SK-N-SH (cell line): ENCODE measurements at regions not wholly inside any gene's neighbourhood (a gene's known extent, or its start where the extent isn't known, plus 50 kb on each side); places are given as distances from the start of the nearest gene placed in this dataset.

ENCODE experiments used
- CTCF ChIA-PET: fragments of 300-600, 350-600 bp; formaldehyde crosslinking; extraction: SDS; loops from one replicate; lab custom pipeline; 2021; lab: Yijun Ruan, JAX
- POLR2A ChIA-PET: fragments of 350-600 bp; sonication (Branson Sonifier 250); formaldehyde crosslinking; extraction: SDS; loops from one replicate; lab custom pipeline; 2020; ENCODE audit warnings: antibody characterized with exemption, inconsistent platforms; lab: Yijun Ruan, JAX
- DNase-seq: peaks from one replicate; pipeline ENCODE4 v3.0.0; 2012
- H2AFZ ChIP-seq: fragments of 200-600 bp; sonication (generic); 2 replicates; pipeline ENCODE4 v1.8.1; 2016; ENCODE audit warnings: antibody characterized with exemption, mild to moderate bottlenecking, low read depth
- H3F3A ChIP-seq: fragments of 200-600 bp; sonication (generic); replicated peaks from 2 replicates; pipeline ENCODE3; 2016; ENCODE audit warnings: antibody characterized with exemption, mild to moderate bottlenecking; ENCODE audit not compliant: insufficient read depth
- H3K27ac ChIP-seq, 2 experiments: fragments of 200-500 bp in 1 of 2; fragments of 200-600 bp in 1 of 2; sonication (Bioruptor generic) in 1 of 2; sonication (generic), shearing (Covaris generic) in 1 of 2; 2 replicates each; pipeline versions ENCODE4 v1.5.1 to v1.6.1; 2014 to 2016; ENCODE audit warnings: low read depth in 2 of 2, inconsistent platforms in 1 of 2, low read length in 1 of 2, mild to moderate bottlenecking in 1 of 2, mixed read lengths in 1 of 2
- H3K27me3 ChIP-seq: fragments of 200-600 bp; sonication (generic), shearing (Covaris generic); 2 replicates; pipeline ENCODE4 v1.6.1; 2016; ENCODE audit warnings: mixed run types; ENCODE audit not compliant: insufficient read depth
- H3K36me3 ChIP-seq, 2 experiments: fragments of 200-500 bp in 1 of 2; fragments of 200-600 bp in 1 of 2; sonication (Bioruptor generic) in 1 of 2; sonication (generic) in 1 of 2; replicated peaks in 1 of 2; 2 replicates each; pipeline versions ENCODE3 to v1.5.1; 2014 to 2016; ENCODE audit warnings: low read length in 1 of 2, mild to moderate bottlenecking in 1 of 2; ENCODE audit not compliant: insufficient read depth in 2 of 2, control insufficient read depth in 1 of 2
- H3K4me1 ChIP-seq, 2 experiments: fragments of 200-500 bp in 1 of 2; fragments of 200-600 bp in 1 of 2; sonication (Bioruptor generic) in 1 of 2; sonication (generic), shearing (Covaris generic) in 1 of 2; 2 replicates each; pipeline versions ENCODE4 v1.5.1 to v1.6.1; 2014 to 2016; ENCODE audit warnings: low read depth in 1 of 2, low read length in 1 of 2, mixed run types in 1 of 2; ENCODE audit not compliant: insufficient read depth in 2 of 2, control insufficient read depth in 1 of 2
- H3K4me2 ChIP-seq: fragments of 200-600 bp; sonication (generic), shearing (Covaris generic); 2 replicates; pipeline ENCODE4 v1.6.1; 2017; ENCODE audit warnings: mixed run types
- H3K4me3 ChIP-seq, 2 experiments: fragments of 200-500 bp in 1 of 2; fragments of 200-600 bp in 1 of 2; sonication (Bioruptor generic) in 1 of 2; sonication (generic), shearing (Covaris generic) in 1 of 2; 2 replicates each; pipeline versions ENCODE4 v1.5.1 to v1.8.1; 2014 to 2016; ENCODE audit warnings: low read depth in 2 of 2, inconsistent platforms in 1 of 2, low read length in 1 of 2, mild to moderate bottlenecking in 1 of 2, mixed read lengths in 1 of 2, moderate library complexity in 1 of 2
- H3K79me2 ChIP-seq: fragments of 200-600 bp; sonication (generic); 2 replicates; pipeline ENCODE4 v1.8.1; 2017; ENCODE audit warnings: mild to moderate bottlenecking; ENCODE audit not compliant: insufficient read depth
- H3K9ac ChIP-seq: fragments of 200-600 bp; sonication (generic); 2 replicates; pipeline ENCODE4 v1.6.1; 2017; ENCODE audit warnings: mixed run types
- H3K9me2 ChIP-seq: fragments of 200-600 bp; sonication (generic); 2 replicates; pipeline ENCODE4 v1.6.1; 2017; ENCODE audit warnings: mixed run types
- H3K9me3 ChIP-seq: fragments of 200-600 bp; sonication (generic); 2 replicates; pipeline ENCODE4 v1.6.1; 2017; ENCODE audit warnings: mixed run types, mild to moderate bottlenecking, moderate library complexity
- H4K20me1 ChIP-seq: fragments of 200-600 bp; sonication (generic); 2 replicates; pipeline ENCODE4 v1.6.1; 2017; ENCODE audit warnings: mild to moderate bottlenecking, mixed run types; ENCODE audit not compliant: insufficient read depth
- CTCF ChIP-seq: fragments of 200-600 bp; sonication (generic); IDR thresholded peaks from 2 replicates; pipeline ENCODE4 v1.6.1; 2017; ENCODE audit warnings: antibody characterized with exemption, mild to moderate bottlenecking, moderate library complexity
- ELF1 ChIP-seq: IDR thresholded peaks from 2 replicates; pipeline ENCODE4 v1.4.0; 2012
- EP300 ChIP-seq, 2 experiments: IDR thresholded peaks; 2 replicates each; pipeline versions ENCODE4 v1.4.0 to v1.6.1; 2012; ENCODE audit warnings: borderline replicate concordance in 1 of 2, low read depth in 1 of 2, low read length in 1 of 2
- EZH2phosphoT487 ChIP-seq: fragments of 200-600 bp; sonication (generic); IDR thresholded peaks from 2 replicates; pipeline ENCODE4 v1.6.1; 2017; ENCODE audit warnings: low read depth, mixed run types, mild to moderate bottlenecking, antibody characterized with exemption, moderate library complexity, borderline replicate concordance
- GATA2 ChIP-seq: sonication (generic); formaldehyde crosslinking; IDR thresholded peaks from 2 replicates; pipeline ENCODE4 v1.5.0; 2020; ENCODE audit warnings: mild to moderate bottlenecking, missing genetic modification reagents
- MXI1 ChIP-seq: IDR thresholded peaks from 2 replicates; pipeline ENCODE4 v1.6.1; 2012; ENCODE audit warnings: mild to moderate bottlenecking, low read depth, low read length, improper control_type of control experiment
- PBX3 ChIP-seq: IDR thresholded peaks from 2 replicates; pipeline ENCODE4; 2012
- REST ChIP-seq: IDR thresholded peaks from 2 replicates; pipeline ENCODE4 v1.6.1; 2012; ENCODE audit warnings: mild to moderate bottlenecking, low read depth, low read length, moderate library complexity
- RFX5 ChIP-seq: IDR thresholded peaks from 2 replicates; pipeline ENCODE4 v1.6.1; 2012; ENCODE audit warnings: mild to moderate bottlenecking, improper control_type of control experiment, low read length
- SIN3A ChIP-seq: IDR thresholded peaks from 2 replicates; pipeline ENCODE4 v1.6.1; 2012; ENCODE audit warnings: low read depth, mild to moderate bottlenecking, low read length, moderate library complexity, borderline replicate concordance
- USF1 ChIP-seq: IDR thresholded peaks from 2 replicates; pipeline ENCODE4 v1.4.0; 2012; ENCODE audit warnings: low read depth, borderline replicate concordance
- ZBTB33 ChIP-seq: IDR thresholded peaks from 2 replicates; pipeline ENCODE4 v1.4.0; 2012; ENCODE audit warnings: low read depth, borderline replicate concordance
- WGBS: methylation state at CpG from one replicate; pipeline ENCODE4 v1.1.6; 2017; ENCODE audit warnings: low lambda C conversion rate; 5-methylcytosine and 5-hydroxymethylcytosine counted together

GRCh38 chr18:29254123-29254522 lies 1077.2 kb upstream of the CDH2 start:
- H4K20me1 ChIP-seq, result no peaks in the 10 kb centered on the region
- no peak for DNase-seq
- no peaks in the 10 kb centered on the region for H3F3A ChIP-seq
- peaks cover 0 to 2% of the 10 kb centered on the region in 2 experiments; a peak in 1 of 4 replicates for H3K4me1 ChIP-seq
- no peak overlapping the region for H3K9ac ChIP-seq
- no peaks in the 10 kb centered on the region for H3K27me3 ChIP-seq
- CTCF ChIA-PET, result interaction anchor here (1.5 kb wide), 1 partner anchor 16 kb away, joined by 3 read pairs; no protein-coding TSS in a partner anchor
- H3K27ac ChIP-seq, result no peak overlapping the region
- H3K9me3 ChIP-seq, result no peaks in the 10 kb centered on the region
- H3K4me3 ChIP-seq, result no peak overlapping the region
- POLR2A ChIA-PET, result no interaction called here
- no peaks in the 10 kb centered on the region for H3K79me2 ChIP-seq
- no peaks in the 10 kb centered on the region for H3K36me3 ChIP-seq
- WGBS, result 66% methylated on average over 2 of the region's 2 CpGs
- no peaks in the 10 kb centered on the region for H3K9me2 ChIP-seq
- H2AFZ ChIP-seq, result no peak overlapping the region
- H3K4me2 ChIP-seq, result no peak overlapping the region
- TF ChIP-seq REST (no peak), RFX5 (no peak), SIN3A (no peak)

GRCh38 chr18:29251681-29252080 lies 1074.8 kb upstream of the CDH2 start:
- no peak for DNase-seq
- Histone ChIP-seq H3K27ac (no peak overlapping the region), H3K79me2 (no peaks in the 10 kb centered on the region), H4K20me1 (no peaks in the 10 kb centered on the region), H3K27me3 (no peaks in the 10 kb centered on the region), H3K4me2 (no peak overlapping the region), H2AFZ (no peak overlapping the region), H3K36me3 (no peaks in the 10 kb centered on the region), H3K4me1 (no peaks in the 10 kb centered on the region), H3K9me3 (no peaks in the 10 kb centered on the region), H3K9me2 (no peaks in the 10 kb centered on the region), H3F3A (no peaks in the 10 kb centered on the region), H3K9ac (no peak overlapping the region), H3K4me3 (no peak overlapping the region)
- no peak for TF ChIP-seq ELF1
- no peak for TF ChIP-seq GATA2
- no peak for TF ChIP-seq CTCF
- no peak for TF ChIP-seq MXI1
- TF ChIP-seq EP300 (IDR thresholded peaks at IDR 0.05; ENCODE audit: borderline replicate concordance in 1 of 2, low read depth in 1 of 2, low read length in 1 of 2), result no peak
- TF ChIP-seq PBX3, result no peak
- TF ChIP-seq EZH2phosphoT487, result no peak
- TF ChIP-seq ZBTB33, result no peak
- no peak for TF ChIP-seq USF1
- WGBS, result 65% methylated on average over 1 of the region's 1 CpG
- ChIA-PET CTCF (no interaction called here), POLR2A (no interaction called here)
